Natural killer cell treated with Interleukin-12 subunit alpha and Interleukin-12 subunit beta and Interleukin-15 and Interleukin-18, amount 100 ng/mL, for 72 hours (primary cell): ENCODE measurements at regions not wholly inside any gene's neighbourhood (a gene's known extent, or its start where the extent isn't known, plus 50 kb on each side); places are given as distances from the start of the nearest gene placed in this dataset.

Source experiments
- ATAC-seq, 2 donors: fragments of 150-1000 bp; cut with Tn5 transposase in 1 of 2; sonication (Bioruptor Pico), chemical (Tn5 transposase) in 1 of 2; 2 replicates each; pipeline ENCODE4 v1.10.0; 2021
- DNase-seq: peaks from one replicate; pipeline ENCODE4 v3.0.0; 2022; ENCODE audit warnings: low spot score
- H3K27ac Mint-ChIP-seq, 2 donors: 1 replicate in 1 of 2; 2 replicates in 1 of 2; pipeline ENCODE4 v1.8.0; 2022; ENCODE audit warnings: mixed read lengths in 2 of 2, mild to moderate bottlenecking in 1 of 2, moderate library complexity in 1 of 2
- H3K27me3 Mint-ChIP-seq, 2 donors: 1 replicate in 1 of 2; 2 replicates in 1 of 2; pipeline ENCODE4 v1.8.0; 2022; ENCODE audit warnings: mixed read lengths in 2 of 2
- H3K36me3 Mint-ChIP-seq: one replicate; pipeline ENCODE4 v1.8.0; 2022; ENCODE audit warnings: mixed read lengths
- H3K4me1 Mint-ChIP-seq, 2 donors: 1 replicate in 1 of 2; 2 replicates in 1 of 2; pipeline ENCODE4 v1.8.0; 2022; ENCODE audit warnings: low read depth in 2 of 2, mixed read lengths in 2 of 2, mild to moderate bottlenecking in 1 of 2
- H3K4me3 Mint-ChIP-seq: one replicate; pipeline ENCODE4 v1.8.0; 2022; ENCODE audit warnings: mixed read lengths
- H3K9me3 Mint-ChIP-seq: 2 replicates; pipeline ENCODE4 v1.8.0; 2022; ENCODE audit warnings: mixed read lengths

DNA sequence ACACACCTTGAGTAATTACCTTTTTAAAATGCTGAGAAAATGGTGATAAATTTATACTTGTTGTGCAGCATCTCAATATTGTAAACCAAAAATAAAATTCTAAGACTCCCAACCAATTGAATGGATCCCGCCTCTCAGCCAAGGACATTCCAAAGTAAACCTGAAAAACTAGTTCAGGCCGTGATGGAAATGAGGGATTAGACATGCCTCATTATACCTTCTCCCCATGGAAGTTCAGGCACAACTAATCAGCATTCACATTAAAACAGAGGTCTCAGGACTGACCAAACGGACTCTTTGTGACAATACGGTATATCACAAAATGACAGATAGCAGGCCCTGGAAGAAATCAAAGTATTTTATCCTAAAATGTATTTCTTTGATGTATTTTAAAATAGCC is 907.4 kb upstream of the RAG2 start:
- Mint-ChIP-seq H3K4me3 (no peak overlapping the region), H3K27me3 (peaks cover 0 to 4% of the 10 kb centered on the region in 2 donors), H3K9me3 (no peaks in the 10 kb centered on the region), H3K27ac (no peak overlapping the region), H3K36me3 (no peaks in the 10 kb centered on the region), H3K4me1 (peaks cover 22 to 24% of the 10 kb centered on the region in 2 donors)
- DNase-seq (no peak), ATAC-seq (no peak)

GRCh38 chr11:37504921-37505320 is 906.9 kb upstream of the RAG2 start:
- no peak overlapping the region for H3K4me3 Mint-ChIP-seq
- peaks cover 22 to 26% of the 10 kb centered on the region in 2 donors for H3K4me1 Mint-ChIP-seq
- ATAC-seq: no peak
- no peak for DNase-seq
- no peaks in the 10 kb centered on the region for H3K36me3 Mint-ChIP-seq
- no peaks in the 10 kb centered on the region for H3K9me3 Mint-ChIP-seq
- no peak overlapping the region for H3K27ac Mint-ChIP-seq
- peaks cover 0 to 4% of the 10 kb centered on the region in 2 donors for H3K27me3 Mint-ChIP-seq

DNA sequence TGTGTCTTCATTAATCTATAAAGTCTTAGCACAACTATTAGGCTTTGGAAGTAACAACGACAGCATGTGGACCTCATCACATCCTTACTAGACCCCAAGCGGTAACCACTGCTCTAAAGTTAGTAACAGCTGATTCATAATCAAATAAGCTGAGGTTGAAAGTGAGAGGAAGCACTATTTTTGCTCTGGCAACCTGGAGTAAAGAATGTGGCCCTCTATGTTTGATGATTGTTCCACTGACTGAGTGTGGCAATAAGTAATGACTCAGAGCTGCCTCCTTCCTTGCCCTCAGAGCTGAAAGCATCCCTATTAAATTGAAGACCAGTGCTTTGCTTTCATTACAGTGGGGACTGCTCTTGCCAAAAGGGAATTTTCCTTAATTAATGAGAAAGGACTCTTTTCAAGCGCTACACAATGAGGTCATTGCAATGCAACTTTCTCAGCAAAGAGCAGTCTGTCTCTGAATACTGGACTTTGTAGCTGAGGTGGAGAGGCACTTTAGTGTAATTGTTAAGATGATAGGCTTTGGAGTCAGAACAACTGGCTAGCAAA is 906.1 kb upstream of the RAG2 start:
- no peaks in the 10 kb centered on the region for H3K36me3 Mint-ChIP-seq
- peaks cover 22 to 26% of the 10 kb centered on the region in 2 donors for H3K4me1 Mint-ChIP-seq
- H3K27me3 Mint-ChIP-seq: peaks cover 0 to 4% of the 10 kb centered on the region in 2 donors
- peak overlapping the region in 1 of 2 donors; percentile 51 for H3K27ac Mint-ChIP-seq
- peak overlapping the region; percentile 32 for H3K4me3 Mint-ChIP-seq
- ATAC-seq (peak; percentile 88 to 92), DNase-seq (peak; percentile 67)
- no peaks in the 10 kb centered on the region for H3K9me3 Mint-ChIP-seq

- no peak for DNase-seq
- Mint-ChIP-seq H3K9me3 (no peaks in the 10 kb centered on the region), H3K4me1 (peaks cover 22 to 26% of the 10 kb centered on the region in 2 donors), H3K4me3 (peak overlapping the region; percentile 32), H3K27ac (peak overlapping the region in 1 of 2 donors; percentile 54), H3K27me3 (peaks cover 0 to 4% of the 10 kb centered on the region in 2 donors), H3K36me3 (no peaks in the 10 kb centered on the region)
- ATAC-seq: peak in 1 of 2 donors; percentile 21
These were observed 905.5 kb upstream of the RAG2 start for GRCh38 chr11:37503411-37504059.

DNA sequence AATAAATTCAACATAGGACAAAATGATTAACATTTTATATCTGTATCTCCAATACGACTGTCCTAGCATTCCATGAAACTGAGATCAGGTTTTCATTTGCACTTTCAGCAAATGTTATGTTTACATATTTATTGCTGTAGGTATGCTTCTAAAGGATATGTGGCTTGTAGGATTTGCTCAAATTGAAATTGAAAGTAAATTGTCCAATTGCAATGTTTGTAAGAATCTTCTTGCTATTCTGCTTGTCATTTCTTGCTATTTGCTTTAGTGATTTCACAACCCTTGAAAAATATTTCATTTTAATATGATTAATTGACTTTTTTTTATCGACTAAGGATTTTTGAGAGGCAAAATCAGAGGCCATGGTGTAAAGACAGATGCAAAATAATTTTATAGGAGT is 904.2 kb upstream of the RAG2 start:
- Mint-ChIP-seq H3K4me3 (peak overlapping the region; percentile 5), H3K4me1 (peaks cover 22 to 26% of the 10 kb centered on the region in 2 donors), H3K9me3 (no peaks in the 10 kb centered on the region), H3K36me3 (no peaks in the 10 kb centered on the region), H3K27ac (peak overlapping the region in 1 of 2 donors; percentile 54), H3K27me3 (peaks cover 0 to 4% of the 10 kb centered on the region in 2 donors)
- ATAC-seq: no peak
- DNase-seq: no peak

DNA sequence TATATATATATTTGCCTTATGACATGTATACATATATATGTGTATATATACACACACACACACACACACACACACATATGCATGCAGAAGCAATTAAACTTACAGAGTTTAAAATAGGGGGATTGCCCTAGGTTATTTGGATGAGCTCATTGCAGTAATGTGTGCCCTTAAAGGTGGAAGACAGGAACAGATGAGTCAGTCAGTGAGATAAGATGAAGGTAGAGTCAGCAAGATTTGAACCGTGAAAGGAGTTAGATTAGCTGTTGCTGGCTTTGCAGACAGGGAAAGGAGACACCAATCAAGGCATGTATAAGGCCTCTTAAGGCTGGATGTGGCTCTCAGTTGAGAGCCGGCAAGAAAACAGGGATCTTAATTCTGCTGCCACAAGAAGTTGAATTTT is 902.4 kb upstream of the RAG2 start:
- Mint-ChIP-seq H3K4me1 (peaks cover 22 to 26% of the 10 kb centered on the region in 2 donors), H3K36me3 (no peaks in the 10 kb centered on the region), H3K4me3 (no peak overlapping the region), H3K9me3 (no peaks in the 10 kb centered on the region), H3K27ac (no peak overlapping the region), H3K27me3 (no peaks in the 10 kb centered on the region)
- ATAC-seq (no peak), DNase-seq (no peak)

- Mint-ChIP-seq H3K4me1 (peaks cover 2 to 4% of the 10 kb centered on the region in 2 donors), H3K36me3 (no peaks in the 10 kb centered on the region), H3K27me3 (no peaks in the 10 kb centered on the region), H3K9me3 (no peaks in the 10 kb centered on the region), H3K4me3 (no peak overlapping the region), H3K27ac (no peak overlapping the region)
- DNase-seq (no peak), ATAC-seq (no peak)
These were observed 899.3 kb upstream of the RAG2 start for GRCh38 chr11:37497326-37497725.

DNA sequence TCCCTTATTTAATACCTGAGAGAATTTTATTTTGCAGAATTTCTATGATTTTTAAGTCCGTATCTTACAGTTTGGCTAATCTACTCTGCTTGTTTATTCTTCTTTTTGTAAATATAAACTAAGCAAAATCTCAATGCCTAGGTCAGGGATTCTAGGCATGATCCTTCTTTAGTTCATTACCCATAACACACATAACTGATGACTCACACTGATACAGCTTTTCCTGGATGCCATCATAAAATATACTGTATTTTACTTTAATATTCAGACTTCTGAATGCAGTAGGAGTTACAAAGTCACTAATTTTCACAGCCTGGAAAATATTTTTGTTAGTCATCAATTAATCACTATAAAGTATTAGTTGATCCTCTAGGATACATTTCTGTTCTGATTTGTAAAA is 898.2 kb upstream of the RAG2 start:
- Mint-ChIP-seq H3K4me3 (no peak overlapping the region), H3K27ac (no peak overlapping the region), H3K36me3 (no peaks in the 10 kb centered on the region), H3K27me3 (no peaks in the 10 kb centered on the region), H3K4me1 (peaks cover 0 to 3% of the 10 kb centered on the region in 2 donors), H3K9me3 (no peaks in the 10 kb centered on the region)
- no peak for ATAC-seq
- no peak for DNase-seq

DNA sequence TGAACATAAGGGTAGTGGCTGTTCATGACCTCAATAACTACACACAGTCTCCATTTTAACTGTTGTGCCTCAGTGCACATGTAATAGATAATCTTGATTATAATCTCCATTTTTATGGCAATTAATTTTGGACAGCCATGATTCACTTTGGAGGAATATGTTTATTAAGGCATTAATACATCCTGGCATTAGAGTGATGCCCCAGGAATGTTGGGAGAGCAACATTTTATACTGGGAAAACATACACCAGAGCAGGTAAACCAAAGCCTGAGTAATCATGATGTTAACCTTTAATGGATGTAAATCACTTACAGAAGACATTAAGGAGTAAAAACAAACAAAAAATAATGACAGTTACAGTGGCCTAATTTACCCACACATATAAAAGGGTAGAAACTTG is 886.3 kb upstream of the RAG2 start:
- ATAC-seq (no peak), DNase-seq (no peak)
- H3K27me3 Mint-ChIP-seq: no peaks in the 10 kb centered on the region
- H3K9me3 Mint-ChIP-seq: peaks cover 4% of the 10 kb centered on the region
- H3K36me3 Mint-ChIP-seq: peaks cover 5% of the 10 kb centered on the region
- no peak overlapping the region for H3K27ac Mint-ChIP-seq
- H3K4me1 Mint-ChIP-seq: no peaks in the 10 kb centered on the region
- H3K4me3 Mint-ChIP-seq: no peak overlapping the region

GRCh38 chr11:37483761-37484160 is 885.7 kb upstream of the RAG2 start:
- H3K36me3 Mint-ChIP-seq: peaks cover 5% of the 10 kb centered on the region
- ATAC-seq (no peak), DNase-seq (no peak)
- H3K4me1 Mint-ChIP-seq: no peaks in the 10 kb centered on the region
- no peaks in the 10 kb centered on the region for H3K27me3 Mint-ChIP-seq
- H3K27ac Mint-ChIP-seq: no peak overlapping the region
- peaks cover 4% of the 10 kb centered on the region for H3K9me3 Mint-ChIP-seq
- no peak overlapping the region for H3K4me3 Mint-ChIP-seq

GRCh38 chr11:37474889-37475288 is 876.9 kb upstream of the RAG2 start:
- H3K4me1 Mint-ChIP-seq: no peaks in the 10 kb centered on the region
- H3K27ac Mint-ChIP-seq: no peak overlapping the region
- ATAC-seq: no peak

DNA sequence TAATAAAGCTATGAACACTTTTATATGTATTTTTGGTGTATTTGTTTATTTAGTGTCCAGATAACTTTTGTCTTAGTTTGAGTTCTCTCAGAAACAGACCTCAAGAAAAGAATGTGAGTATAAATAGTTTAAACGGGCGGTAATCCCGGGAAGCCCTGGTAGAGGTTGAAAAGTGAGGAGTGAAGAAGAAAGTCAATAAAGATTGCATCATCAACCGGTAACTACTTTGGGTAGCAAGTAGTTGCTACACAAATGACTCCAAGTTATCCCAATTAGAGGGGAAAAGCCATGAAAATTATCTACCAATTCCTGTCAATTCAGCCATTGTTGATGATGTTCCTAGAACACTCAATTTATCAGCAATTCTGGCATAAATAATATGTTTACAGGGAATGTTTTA is 870.3 kb upstream of the RAG2 start:
- Mint-ChIP-seq H3K4me1 (no peaks in the 10 kb centered on the region), H3K27ac (no peak overlapping the region), H3K36me3 (peaks cover 6% of the 10 kb centered on the region), H3K4me3 (no peak overlapping the region), H3K9me3 (no peaks in the 10 kb centered on the region), H3K27me3 (no peaks in the 10 kb centered on the region)
- DNase-seq: no peak
- ATAC-seq: no peak

More at GRCh38 chr11:37474889-37475288, 876.9 kb upstream of the RAG2 start:
- Mint-ChIP-seq H3K4me3 (no peak overlapping the region), H3K27me3 (no peaks in the 10 kb centered on the region), H3K9me3 (no peaks in the 10 kb centered on the region), H3K36me3 (peaks cover 5% of the 10 kb centered on the region)
- no peak for DNase-seq

GRCh38 chr11:37465221-37465620 is 867.2 kb upstream of the RAG2 start:
- no peaks in the 10 kb centered on the region for H3K4me1 Mint-ChIP-seq
- no peaks in the 10 kb centered on the region for H3K27me3 Mint-ChIP-seq

GRCh38 chr11:37459456-37459855 is 861.4 kb upstream of the RAG2 start:
- no peaks in the 10 kb centered on the region for H3K9me3 Mint-ChIP-seq
- no peak overlapping the region for H3K27ac Mint-ChIP-seq
- no peak for ATAC-seq
- H3K36me3 Mint-ChIP-seq: no peaks in the 10 kb centered on the region
- DNase-seq: no peak
- H3K27me3 Mint-ChIP-seq: no peaks in the 10 kb centered on the region
- no peak overlapping the region for H3K4me3 Mint-ChIP-seq
- peaks cover 0 to 3% of the 10 kb centered on the region in 2 donors for H3K4me1 Mint-ChIP-seq

More at GRCh38 chr11:37465221-37465620, 867.2 kb upstream of the RAG2 start:
- Mint-ChIP-seq H3K4me3 (no peak overlapping the region), H3K36me3 (peaks cover 3% of the 10 kb centered on the region), H3K27ac (no peak overlapping the region), H3K9me3 (no peaks in the 10 kb centered on the region)
- DNase-seq (no peak), ATAC-seq (no peak)
